T-helper 2 cell (primary cell): ENCODE measurements at regions not wholly inside any gene's neighbourhood (a gene's known extent, or its start where the extent isn't known, plus 50 kb on each side); places are given as distances from the start of the nearest gene placed in this dataset.

Experiments used
- DNase-seq, 5 experiments: peaks; one replicate each; pipeline versions ENCODE4 v3.0.0 to v3.0.0-alpha.2; 2012 to 2022

DNA sequence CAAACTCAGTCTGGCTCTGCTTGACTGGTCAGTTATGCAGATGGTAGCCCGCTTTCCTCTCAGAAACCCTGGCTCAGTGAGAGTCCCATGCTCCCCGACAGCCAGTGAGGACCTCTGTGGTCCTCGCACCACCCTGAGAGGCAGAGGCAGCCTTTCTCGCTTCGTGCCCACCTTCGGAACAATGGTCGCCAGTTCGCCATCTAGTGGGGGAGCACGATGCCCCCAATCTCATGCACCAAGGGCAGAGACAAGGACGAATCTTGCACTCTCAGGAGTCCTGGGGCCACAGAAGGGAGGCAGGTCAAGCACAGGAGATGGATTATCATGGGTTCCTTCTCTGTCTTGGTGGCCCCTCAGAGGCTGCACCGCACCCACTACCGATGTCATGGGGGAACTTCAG is 75.2 kb downstream of the RHCG start:
- no peak for DNase-seq

DNA sequence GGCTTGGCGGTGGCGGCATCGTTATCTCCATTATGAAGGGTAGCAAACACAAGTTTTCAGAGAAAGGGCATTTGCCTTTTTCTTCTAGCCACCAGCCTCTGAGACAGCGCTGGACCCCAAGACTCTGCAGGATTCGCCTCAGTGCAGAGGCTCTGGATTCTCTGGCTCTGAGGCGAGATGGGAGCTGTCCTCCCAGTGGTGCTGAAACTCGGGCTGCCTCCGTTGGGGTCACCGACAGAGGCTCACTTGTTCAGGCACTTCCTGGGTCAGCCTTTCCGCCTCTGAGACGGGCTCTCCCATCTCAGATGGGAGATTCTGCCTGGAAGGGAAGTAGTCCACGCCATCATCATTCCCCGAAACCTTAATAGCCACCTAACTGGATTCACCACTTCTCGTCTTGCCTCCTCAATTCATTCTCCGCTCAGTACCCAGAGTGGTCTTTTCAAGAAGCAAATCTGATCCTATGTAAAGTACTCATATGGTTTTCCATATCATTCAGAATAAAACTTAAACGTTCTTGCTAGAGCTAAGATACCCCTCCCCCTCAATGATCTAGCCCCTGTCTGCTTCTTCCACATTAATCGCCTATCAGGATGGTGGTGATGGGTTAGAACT is 76.9 kb downstream of the RHCG start:
- peak in 1 of 5 experiments; percentile 35 for DNase-seq

DNA sequence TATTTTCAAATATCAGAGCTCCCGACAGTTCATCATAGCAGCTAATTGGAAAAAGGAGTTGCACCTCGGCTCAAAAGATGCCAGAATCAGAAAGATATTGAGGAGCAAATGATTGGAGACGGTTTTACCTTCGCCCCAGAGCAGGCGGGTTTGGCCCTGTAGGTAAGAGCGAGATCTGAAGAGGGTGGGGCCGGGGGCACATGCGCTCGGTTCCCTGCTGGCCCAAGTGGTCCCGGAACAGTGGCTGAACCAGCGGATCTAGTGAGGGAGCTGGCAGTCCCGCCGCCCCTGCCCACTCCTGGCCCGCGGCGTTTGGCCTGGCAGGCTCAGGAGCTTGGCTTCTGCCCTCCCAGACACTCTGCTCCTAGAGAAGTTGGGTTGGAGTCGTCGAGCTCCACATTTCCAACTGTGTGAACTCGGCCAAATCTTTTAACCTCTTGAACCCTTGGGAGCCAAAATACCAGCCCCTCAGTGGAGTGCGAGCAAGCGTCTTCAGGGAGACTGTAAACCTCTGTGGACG is 79.1 kb downstream of the RHCG start:
- DNase-seq, result no peak

DNA sequence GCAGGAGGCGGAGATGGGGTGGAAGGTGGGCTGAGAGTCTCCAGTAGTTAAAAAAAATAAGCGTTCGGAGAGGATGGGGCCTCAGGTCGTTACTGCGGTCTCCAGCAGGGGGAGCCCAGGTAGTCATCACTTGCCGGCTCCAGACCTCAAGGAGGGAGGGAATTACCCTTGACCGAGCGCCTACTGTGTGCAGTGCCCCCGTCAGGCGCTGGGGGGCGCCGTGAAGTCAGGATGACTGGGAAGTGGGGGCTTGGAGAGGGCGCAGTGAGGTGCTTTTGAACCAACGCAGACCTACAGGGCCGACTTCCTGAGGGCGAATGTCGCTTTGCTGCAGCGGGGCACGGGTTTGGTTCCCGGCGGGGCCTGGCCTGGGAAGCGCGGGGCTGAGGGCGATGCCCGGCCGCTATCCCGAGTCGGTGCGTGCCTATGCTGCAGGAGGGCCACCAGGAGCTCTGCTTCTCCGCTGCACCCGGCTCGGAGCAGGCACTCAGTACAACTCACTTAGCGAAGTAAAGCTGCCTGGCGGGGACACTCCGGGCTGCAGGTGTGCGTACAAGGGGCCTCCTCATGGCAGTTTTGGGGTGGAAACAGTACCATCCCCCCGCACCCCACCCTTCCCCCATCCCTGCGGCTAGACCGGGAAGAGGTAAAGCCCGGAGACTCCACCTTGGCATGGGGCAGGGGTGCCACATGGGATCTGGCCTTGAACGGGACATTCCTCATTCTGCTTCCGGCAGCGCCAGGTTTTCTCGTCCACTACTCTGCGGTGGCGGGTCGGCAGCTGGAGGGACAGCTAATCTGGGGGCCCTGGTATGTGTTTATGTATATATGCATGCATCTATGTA is 79.8 kb downstream of the RHCG start:
- DNase-seq, result peak; percentile 27 to 83 (median 53)

DNA sequence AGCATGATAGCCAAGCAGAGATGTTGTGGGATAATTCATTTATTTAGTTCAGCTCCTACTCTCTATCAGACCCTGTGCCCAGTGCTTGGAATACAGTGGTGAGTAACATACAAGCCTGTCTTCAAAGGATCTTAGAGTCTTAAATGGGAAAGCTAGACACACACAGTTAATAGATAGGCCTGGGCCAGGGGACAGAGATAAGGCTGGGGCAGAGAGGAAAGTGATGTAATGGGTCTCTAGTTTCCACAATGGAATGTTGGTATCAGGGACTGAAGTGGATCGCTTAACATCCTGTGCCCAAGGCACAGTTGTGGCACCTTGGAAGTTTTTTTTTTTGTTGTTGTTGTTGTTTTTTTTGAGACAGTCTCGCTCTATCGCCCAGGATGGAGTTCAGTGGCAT is 79.9 kb upstream of the POLG start:
- no peak for DNase-seq

DNA sequence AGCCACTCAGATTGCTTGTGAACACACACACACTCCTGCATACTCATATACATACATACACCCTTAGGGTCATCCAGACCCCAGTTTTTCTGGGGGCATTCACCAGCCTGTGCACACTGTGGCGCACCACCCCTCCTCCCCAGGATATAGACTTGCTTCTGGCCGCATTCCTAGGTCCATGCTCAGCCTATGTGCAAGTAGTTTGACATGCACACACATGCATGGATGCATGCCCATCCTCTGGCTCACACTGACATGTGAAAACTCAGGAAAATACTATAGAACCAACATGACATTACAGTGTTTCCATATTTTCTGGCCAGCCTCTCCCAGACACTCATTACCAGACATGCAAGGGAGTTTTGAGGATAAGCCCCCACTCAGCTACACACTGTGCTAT is 79.3 kb upstream of the POLG start:
- DNase-seq, result no peak

DNA sequence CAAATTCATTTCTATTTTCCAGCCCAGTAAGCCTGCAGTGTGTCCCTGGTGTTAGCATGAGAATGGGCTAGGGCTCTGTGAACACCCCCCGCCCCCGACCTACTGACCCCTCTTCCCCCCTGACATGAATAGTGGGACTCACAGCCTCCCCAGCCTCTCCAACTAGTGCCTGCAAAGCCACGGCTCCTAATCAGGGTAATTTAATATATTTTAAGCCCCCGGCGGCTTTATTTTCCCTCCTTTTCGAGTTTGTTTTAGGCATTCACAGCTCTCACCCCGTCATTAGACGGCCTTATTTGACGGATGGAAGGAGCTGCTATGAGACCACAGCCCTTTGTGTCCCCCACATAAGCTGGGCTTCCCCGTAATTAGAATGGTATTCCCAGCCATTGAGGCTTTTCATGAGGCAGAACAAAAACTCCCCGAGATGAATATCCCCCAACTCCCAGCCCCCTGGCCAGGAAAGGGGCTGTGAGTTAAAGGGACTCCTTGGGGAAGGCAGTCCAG is 78.3 kb upstream of the POLG start:
- no peak for DNase-seq

DNA sequence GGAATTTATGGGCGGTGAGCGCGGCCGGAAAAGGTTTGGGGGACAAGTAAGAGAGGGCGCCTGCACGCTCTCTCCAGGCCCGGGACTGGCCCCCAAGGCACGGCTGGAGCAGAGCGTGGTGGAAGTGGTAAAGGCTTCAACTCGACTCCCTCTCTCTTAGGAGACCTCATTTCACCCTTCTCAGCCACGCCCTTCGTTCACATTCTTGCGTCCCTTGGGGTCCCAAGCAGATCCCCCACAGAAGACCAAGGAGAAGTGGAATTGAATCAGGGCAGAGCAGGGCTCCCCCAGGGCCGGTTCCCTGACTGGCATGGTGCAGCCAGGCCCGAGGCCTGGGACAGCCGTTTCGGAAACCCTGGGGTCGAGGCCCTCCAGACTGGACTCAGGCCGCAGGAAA is 75.4 kb upstream of the POLG start:
- DNase-seq, result no peak

DNA sequence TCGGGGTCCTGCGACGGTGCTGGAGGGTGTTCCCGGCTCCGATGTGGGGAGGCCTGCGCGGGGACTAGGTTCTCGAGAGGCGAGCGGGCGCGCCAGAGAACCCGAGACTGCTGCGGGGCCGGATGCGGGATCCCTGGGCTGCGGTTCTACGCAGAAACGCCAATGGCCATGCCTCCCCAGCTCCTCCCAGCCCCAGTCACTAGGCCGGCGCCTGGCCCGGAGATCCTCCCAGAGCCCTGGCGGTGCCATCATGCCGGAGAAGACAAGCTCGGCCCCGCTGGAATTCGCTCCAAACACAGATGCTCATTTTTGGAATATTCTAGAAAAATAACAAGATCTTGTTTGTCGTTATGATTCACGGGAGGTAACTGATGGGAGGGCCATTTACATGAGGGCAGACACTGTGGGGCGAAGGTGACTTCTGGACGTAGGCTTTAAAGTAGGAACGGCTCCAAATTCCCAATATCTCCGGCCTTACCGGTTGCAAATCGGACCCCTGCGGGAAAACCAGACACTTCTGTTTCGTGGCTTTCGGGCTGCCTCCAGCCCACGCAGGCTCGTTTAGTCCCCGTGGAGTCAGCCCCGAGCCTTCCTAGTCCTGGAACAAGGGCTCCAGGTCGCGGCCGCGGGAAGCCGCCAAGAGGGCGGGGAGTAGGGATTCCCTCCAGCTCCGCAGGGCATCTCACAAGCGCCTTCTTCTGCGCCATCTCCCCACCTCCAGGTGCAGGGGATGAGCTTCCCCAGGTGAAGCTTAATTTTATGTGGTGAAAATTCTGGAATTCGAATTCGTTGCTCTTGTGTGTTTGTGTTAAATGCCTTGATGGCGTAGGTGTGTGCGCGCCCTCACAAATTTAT is 74.8 kb upstream of the POLG start:
- DNase-seq, result peak in 1 of 5 experiments; percentile 33

DNA sequence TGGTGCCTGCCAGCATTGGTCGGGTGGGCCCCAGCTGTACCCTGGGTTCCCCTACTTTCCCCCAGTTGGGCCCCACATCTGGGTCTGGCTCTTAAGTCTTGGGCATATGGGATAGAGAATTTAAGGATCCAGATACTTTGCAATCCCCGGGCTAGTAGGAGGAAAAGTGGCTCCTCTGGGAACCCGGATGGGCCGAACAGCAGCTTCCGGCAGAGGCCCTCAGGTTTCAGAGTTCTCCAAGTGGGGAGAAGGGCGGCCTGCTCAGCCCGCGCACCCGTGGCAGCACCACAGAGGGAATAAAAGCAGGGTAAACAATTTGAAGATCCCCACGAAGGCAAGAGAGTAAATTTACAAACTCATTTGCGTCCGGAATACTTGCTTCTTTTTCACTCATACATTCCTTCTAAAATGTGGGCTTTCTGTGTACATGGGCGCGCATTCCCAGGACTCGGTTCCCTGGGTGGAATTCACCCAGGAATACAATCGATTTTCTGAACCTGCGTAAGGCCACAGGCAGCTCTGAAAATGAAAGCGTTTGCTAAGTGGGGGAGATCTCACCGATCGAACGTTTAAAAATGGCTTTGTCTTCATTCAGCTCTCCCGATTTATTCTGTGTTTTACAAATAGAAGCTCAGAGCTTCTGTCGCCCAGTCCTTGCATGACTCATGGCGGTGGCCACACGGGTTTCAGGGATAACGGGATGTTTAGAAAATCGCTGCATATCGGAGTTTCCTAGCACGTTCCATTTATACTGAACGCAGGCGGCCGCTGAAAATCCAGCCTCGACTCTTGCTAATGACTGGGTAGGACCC is 74.0 kb upstream of the POLG start:
- DNase-seq, result peak in 1 of 5 experiments; percentile 28

DNA sequence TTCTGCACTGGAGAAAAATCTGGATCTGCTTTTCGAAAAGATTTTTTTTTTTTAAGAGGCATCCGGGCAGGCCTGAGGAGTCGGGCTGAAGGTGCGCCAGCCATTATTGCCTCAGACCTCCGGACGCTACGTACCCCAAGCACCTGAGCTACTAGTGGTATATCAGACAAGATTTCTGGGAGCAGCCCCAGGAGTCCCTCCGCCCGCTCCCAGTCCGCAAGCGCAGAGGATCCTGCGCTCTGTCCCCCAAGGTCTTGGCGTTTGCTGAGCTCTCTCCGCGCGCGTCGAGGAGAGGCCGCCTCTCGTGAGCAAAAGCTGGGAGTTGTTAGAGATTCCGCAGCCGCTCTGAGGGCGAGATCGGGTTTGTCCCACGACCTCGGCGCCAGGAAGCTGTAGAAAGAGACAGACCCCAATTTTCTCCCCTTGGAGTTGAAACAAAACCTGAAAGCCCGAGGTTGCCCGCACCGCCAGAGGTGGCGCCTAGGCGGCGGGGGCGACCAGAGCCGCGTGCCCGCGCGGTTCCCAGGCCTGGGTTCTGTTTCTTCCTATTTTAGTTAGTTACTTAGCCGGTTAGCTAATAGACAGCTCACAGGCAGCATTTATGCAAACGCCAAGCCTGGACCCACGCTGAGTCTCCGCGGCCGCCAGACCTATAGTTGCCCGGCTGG is 72.5 kb upstream of the POLG start:
- peak in 1 of 5 experiments; percentile 19 for DNase-seq

DNA sequence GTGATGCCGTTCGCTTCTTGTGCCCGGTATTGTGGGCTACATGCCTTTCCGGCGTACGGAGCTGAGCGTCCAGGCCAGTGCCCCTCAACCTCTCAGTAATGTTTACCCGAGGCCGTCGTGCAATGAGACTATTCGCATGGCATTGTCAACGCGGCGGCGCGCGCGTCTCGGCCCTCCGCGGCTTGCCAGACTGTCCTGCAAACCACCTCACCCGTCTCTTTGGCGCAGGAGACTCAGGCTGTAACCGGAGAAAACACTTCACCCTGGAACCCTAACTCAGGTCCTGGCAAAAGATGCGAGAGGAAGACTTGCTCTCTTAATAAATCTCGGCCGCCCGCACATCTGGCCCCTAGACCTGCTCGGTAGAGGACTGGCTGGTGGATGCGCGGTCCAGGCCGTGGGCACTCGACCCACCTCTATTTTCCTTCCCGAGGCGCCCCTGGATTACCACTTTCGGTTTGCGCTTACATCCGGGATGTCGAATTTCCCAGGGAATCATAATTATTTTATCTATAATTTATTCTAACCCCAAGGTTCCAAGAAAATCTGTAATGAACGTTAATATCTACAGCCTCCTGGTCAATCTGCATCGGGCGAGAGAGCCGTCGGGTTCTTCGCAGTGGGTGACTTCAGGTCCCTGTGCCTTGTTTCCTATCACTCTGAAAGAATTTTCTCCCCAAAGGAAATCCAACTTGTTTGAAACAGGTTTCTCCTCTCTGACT is 71.8 kb upstream of the POLG start:
- no peak for DNase-seq

DNA sequence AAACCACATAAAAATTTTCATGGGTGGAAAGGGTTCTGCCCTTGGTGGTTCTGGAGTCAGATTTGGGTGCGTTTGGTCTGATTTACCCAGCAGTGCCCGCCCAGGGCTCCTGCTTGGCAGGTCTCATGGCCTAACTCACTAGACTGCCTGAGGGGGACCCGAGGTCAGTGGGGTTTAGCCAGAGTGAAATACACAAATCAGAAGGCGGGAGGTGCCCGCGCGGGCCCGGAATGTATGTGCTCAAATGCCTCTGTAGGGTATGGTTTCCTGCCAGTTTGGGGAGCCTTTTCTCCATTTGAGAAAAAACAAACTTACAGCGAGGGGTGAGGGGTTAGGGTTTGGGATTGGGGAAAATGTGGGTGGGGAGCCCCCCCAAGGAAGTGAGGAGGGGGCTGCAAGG is 70.9 kb upstream of the POLG start:
- no peak for DNase-seq

DNA sequence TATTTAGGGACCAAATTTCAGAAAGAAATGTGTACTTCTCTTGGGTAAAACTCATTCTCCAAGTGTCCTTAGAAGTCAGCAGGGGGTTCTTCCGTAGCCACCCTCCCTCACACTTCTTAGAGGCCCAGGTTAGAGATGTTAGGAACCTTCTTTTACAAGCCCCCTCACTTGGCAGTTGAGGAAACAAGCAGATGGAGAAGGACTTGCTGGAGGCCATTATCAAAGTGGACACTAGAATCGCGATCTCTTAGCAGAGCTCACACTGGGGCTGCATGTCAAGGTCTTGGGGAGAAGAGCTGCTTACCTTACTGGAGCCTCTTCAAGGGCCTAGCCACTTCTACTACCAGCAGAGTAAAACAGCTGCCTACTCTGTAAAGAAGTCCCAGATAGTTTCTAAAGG is 69.4 kb upstream of the POLG start:
- DNase-seq, result no peak

DNA sequence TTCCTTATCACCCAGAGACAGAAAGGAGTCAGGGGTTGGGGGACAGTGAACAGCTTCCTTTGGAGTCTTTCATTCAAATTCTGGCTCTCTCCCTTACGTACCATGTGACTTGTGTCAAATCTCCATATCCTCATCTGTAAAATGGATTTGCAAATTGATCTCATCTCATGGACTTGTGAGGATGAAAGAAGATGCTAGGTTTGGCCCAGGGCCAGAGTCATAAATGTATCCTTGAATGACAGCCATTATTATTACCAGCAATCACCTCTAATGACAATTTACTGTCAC is 67.8 kb upstream of the POLG start:
- DNase-seq, result no peak

DNA sequence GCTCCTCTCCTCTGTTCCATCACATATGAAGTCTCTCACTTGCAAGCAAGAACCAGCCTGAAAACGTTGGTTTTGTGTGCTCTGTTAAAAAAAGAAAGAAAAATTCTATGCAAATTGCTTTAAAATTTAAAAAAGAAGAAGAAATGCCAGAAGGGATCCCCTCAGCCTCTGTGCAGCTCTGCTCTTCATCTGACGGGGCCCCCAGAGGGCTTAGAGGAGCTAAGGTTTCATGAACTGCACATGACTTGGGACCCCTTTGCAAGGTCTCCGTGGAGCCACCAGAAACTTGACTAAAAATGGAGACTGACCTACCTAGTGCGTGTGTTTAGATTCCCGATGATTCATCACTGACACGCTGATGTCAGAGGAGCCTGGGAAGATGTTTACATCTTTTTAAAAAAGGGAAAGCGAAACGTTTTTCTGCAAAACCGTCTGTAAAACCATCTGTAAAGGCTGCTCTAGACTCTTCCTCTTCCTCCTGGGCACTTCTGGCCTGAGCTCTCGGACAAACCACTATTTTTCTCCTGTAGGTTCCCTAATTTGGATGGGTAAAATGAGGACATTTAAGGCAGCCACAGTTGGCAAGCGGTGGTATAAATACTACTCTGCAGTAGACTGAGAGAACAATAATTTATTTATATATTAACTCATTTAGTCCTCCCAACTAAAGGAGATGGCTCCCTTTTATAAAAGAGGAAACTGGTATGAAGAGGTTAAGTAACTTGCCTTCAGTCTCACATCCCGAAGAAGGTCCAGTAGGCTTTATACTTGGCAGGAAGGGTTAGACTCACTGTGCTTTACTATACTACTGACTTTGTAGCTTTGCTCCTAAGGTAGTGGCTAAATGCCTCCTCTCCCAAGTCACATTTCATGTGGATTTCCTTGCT is 67.2 kb upstream of the POLG start:
- DNase-seq, result no peak

DNA sequence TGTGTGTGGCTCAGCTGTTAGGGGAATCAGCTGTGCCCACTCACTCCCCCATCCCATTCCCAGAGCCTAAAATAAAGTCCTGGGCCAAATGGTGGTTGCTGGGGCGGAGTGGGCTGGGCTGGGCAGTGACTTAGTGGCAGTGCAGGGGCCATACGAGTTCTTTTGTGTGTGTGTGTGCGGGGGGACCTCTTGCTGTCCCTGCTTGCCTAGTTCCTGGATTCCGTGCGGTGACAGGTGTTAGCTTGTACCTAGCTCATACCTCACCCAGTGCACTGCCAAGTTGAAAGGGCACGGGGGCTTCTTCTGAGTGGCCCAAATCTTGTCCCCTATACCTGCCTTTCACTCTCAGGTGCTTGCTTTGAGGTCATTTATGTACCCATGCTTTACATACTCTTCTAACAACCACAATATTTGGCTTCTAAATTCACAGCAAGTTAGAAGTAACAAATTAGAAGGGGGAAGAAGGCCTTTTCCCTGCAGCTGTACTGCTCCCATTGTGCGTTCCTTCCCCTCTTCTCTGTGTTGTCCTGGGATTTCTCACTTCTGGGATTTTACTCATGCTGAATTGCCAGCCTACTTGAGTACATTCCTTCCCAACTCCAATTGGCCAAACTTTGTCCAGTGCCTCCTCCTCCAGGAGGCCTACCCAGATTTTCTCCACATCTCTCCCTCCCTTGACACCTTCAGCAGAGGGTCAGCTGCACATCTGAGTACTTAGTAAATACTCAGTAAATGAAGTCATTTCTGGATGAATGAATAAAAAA is 66.3 kb upstream of the POLG start:
- no peak for DNase-seq

DNA sequence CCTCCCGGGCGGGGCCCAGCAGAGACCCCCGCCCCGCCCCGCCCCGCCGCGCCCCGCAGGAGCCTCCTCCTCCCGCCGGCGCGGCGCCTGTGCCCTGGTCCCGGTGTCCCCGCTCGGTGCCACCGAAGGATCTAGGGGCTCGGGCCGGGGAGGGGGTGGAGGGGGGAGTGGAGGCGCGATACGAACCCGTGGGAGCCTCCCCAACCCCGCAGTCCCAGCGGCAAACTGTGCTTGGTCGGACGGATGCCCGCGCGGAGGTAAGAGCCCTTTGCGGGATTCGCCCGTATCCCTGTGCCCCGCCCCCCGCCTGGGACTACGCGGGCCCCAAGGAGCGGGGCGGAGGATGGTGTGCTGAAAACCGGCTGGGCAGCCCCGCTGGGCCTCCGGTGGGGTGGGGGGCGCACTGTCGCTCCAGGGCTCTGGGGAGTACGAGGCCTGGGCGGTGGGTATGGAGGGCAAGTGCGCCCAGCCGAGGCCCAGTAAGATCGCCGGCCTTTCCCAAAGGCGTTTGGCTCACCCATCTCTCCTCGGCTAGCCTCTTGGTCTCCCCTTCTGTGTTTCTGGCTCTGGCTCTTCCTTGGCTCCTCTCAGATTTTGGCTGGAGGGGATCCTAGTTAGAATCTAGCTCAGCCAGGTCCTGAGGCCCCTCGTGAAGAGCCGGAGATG is 65.6 kb upstream of the POLG start:
- DNase-seq, result no peak
